ENCODE measurements at regions not wholly inside any gene's neighbourhood (a gene's known extent, or its start where the extent isn't known, plus 50 kb on each side); places are given as distances from the start of the nearest gene placed in this dataset.

GRCh38 chr9:88268886-88269285, 119.4 kb upstream of the SPIN1 start:
- no peaks in the 10 kb centered on the region for H3K36me3 ChIP-seq (ENCODE audit: control insufficient read depth in 1 of 2, insufficient read depth in 2 of 2, low read length in 2 of 2)
- intact Hi-C loops (cut with micrococcal nuclease), result no loop called here
- ATAC-seq, result no peak
- H4K20me1 ChIP-seq (ENCODE audit: insufficient read depth), result no peaks in the 10 kb centered on the region
- CTCF ChIA-PET, result no interaction called here
- H3K27me3 ChIP-seq (ENCODE audit: insufficient read depth, low read length), result no peaks in the 10 kb centered on the region
- H3K79me2 ChIP-seq (ENCODE audit: insufficient read depth, low read length), result no peaks in the 10 kb centered on the region
- H3K27ac ChIP-seq (ENCODE audit: low read depth, low read length), result no peak overlapping the region
- DNase-seq (ENCODE audit: low read depth, low spot score), result no peak
- BruUV-seq (replicated peaks), result no TSS peak
- peak overlapping the region; percentile 13 for H2AFZ ChIP-seq (ENCODE audit: low read depth, low read length, poor library complexity, severe bottlenecking)
- no peaks in the 10 kb centered on the region for H3K9me3 ChIP-seq (ENCODE audit: control insufficient read depth in 1 of 2, insufficient read depth in 1 of 2, low read depth in 1 of 2, low read length in 2 of 2)
- peaks cover 12 to 22% of the 10 kb centered on the region in 2 experiments; a peak in 3 of 4 replicates for H3K4me1 ChIP-seq (ENCODE audit: control insufficient read depth in 1 of 2, insufficient read depth in 2 of 2, low read length in 2 of 2)
- H3K9me2 ChIP-seq (ENCODE audit: insufficient read depth), result no peaks in the 10 kb centered on the region
- no peak overlapping the region for H3K4me2 ChIP-seq (ENCODE audit: low read length)
- TF ChIP-seq, protein P1, sequence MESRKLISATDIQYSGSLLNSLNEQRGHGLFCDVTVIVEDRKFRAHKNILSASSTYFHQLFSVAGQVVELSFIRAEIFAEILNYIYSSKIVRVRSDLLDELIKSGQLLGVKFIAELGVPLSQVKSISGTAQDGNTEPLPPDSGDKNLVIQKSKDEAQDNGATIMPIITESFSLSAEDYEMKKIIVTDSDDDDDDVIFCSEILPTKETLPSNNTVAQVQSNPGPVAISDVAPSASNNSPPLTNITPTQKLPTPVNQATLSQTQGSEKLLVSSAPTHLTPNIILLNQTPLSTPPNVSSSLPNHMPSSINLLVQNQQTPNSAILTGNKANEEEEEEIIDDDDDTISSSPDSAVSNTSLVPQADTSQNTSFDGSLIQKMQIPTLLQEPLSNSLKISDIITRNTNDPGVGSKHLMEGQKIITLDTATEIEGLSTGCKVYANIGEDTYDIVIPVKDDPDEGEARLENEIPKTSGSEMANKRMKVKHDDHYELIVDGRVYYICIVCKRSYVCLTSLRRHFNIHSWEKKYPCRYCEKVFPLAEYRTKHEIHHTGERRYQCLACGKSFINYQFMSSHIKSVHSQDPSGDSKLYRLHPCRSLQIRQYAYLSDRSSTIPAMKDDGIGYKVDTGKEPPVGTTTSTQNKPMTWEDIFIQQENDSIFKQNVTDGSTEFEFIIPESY (IDR thresholded peaks at IDR 0.05; ENCODE audit: extremely low read depth, insufficient replicate concordance, low read length), result no peak
- TF ChIP-seq ELF1 (IDR thresholded peaks at IDR 0.05; ENCODE audit: borderline replicate concordance, low read depth) (no peak), ZNF274 (IDR thresholded peaks at IDR 0.05; ENCODE audit: low read depth, low read length) (no peak), FOSL1 (IDR thresholded peaks at IDR 0.05; ENCODE audit: low read depth) (no peak), JUND (IDR thresholded peaks at IDR 0.05) (no peak), CBX3 (IDR thresholded peaks at IDR 0.05; ENCODE audit: low read depth) (no peak), CEBPB (IDR thresholded peaks at IDR 0.05; ENCODE audit: low read depth) (no peak), ZFX (IDR thresholded peaks at IDR 0.05) (no peak), SP1 (IDR thresholded peaks at IDR 0.05; ENCODE audit: low read depth) (no peak), REST (IDR thresholded peaks at IDR 0.05; ENCODE audit: low read depth) (no peak), EGR1 (IDR thresholded peaks at IDR 0.05; ENCODE audit: low read depth) (no peak), TCF7L2 (IDR thresholded peaks at IDR 0.05; ENCODE audit: borderline replicate concordance, extremely low read depth, insufficient read depth, insufficient read length) (no peak), EZH2 (IDR thresholded peaks at IDR 0.05) (no peak), POLR2A (IDR thresholded peaks at IDR 0.05; ENCODE audit: borderline replicate concordance, extremely low read depth, insufficient read depth, insufficient read length) (no peak), RAD21 (IDR thresholded peaks at IDR 0.05; ENCODE audit: low read depth) (no peak), SRF (IDR thresholded peaks at IDR 0.05; ENCODE audit: low read depth) (no peak), POLR2AphosphoS5 (IDR thresholded peaks at IDR 0.05; ENCODE audit: low read depth, low read length) (no peak), YY1 (IDR thresholded peaks at IDR 0.05; ENCODE audit: extremely low read depth, insufficient replicate concordance, low read depth, low read length) (no peak)
- TF ChIP-seq, protein P2, sequence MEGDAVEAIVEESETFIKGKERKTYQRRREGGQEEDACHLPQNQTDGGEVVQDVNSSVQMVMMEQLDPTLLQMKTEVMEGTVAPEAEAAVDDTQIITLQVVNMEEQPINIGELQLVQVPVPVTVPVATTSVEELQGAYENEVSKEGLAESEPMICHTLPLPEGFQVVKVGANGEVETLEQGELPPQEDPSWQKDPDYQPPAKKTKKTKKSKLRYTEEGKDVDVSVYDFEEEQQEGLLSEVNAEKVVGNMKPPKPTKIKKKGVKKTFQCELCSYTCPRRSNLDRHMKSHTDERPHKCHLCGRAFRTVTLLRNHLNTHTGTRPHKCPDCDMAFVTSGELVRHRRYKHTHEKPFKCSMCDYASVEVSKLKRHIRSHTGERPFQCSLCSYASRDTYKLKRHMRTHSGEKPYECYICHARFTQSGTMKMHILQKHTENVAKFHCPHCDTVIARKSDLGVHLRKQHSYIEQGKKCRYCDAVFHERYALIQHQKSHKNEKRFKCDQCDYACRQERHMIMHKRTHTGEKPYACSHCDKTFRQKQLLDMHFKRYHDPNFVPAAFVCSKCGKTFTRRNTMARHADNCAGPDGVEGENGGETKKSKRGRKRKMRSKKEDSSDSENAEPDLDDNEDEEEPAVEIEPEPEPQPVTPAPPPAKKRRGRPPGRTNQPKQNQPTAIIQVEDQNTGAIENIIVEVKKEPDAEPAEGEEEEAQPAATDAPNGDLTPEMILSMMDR (IDR thresholded peaks at IDR 0.05 in 2 of 3, conservative IDR thresholded peaks at IDR 0.05 in 1 of 3; ENCODE audit: borderline replicate concordance in 1 of 3, insufficient read depth in 1 of 3, low read depth in 2 of 3, low read length in 2 of 3), result no peak
- TF ChIP-seq, protein P3, sequence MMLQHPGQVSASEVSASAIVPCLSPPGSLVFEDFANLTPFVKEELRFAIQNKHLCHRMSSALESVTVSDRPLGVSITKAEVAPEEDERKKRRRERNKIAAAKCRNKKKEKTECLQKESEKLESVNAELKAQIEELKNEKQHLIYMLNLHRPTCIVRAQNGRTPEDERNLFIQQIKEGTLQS (IDR thresholded peaks at IDR 0.05), result no peak
- RAD21 ChIA-PET (ENCODE audit: low non-redundant PET in 1 of 2, low total read pairs in 2 of 2, uncharacterized antibody in 2 of 2, unreplicated experiment in 2 of 2), result no interaction called here
- POLR2A ChIA-PET, result no interaction called here
- H3K9ac ChIP-seq (ENCODE audit: low read length), result no peak overlapping the region
- no peak overlapping the region for H3K4me3 ChIP-seq (replicated peaks in 1 of 2; ENCODE audit: low read depth in 1 of 2, low read length in 2 of 2)
